K562 (cell line): ENCODE measurements at regions not wholly inside any gene's neighbourhood (a gene's known extent, or its start where the extent isn't known, plus 50 kb on each side); places are given as distances from the start of the nearest gene placed in this dataset.

Source experiments
- ATF3 ChIP-seq, 2 experiments: fragments of 450-650 bp in 1 of 2; sonication (generic) in 1 of 2; formaldehyde crosslinking in 1 of 2; IDR thresholded peaks in 1 of 2; conservative IDR thresholded peaks in 1 of 2; 2 replicates each; pipeline versions ENCODE4 v1.6.1 to v1.8.1; 2016 to 2023; ENCODE audit warnings: mild to moderate bottlenecking in 2 of 2, moderate library complexity in 2 of 2, inconsistent platforms in 1 of 2, missing genetic modification reagents in 1 of 2
- ATF4 ChIP-seq: fragments of 450-650 bp; formaldehyde crosslinking; IDR thresholded peaks from 2 replicates; pipeline ENCODE4 v1.4.0; 2022; ENCODE audit warnings: mild to moderate bottlenecking, moderate library complexity

GRCh38 chr4:164575861-164576260, 178.1 kb upstream of the SMIM31 start:
- TF ChIP-seq ATF4, result no peak
- TF ChIP-seq ATF3 (IDR thresholded peaks at IDR 0.05), result no peak
- no peak for TF ChIP-seq ATF3 (CRISPR knock-in tag; conservative IDR thresholded peaks at IDR 0.05)
